ENCODE measurements at regions not wholly inside any gene's neighbourhood (a gene's known extent, or its start where the extent isn't known, plus 50 kb on each side); places are given as distances from the start of the nearest gene placed in this dataset.

GRCh38 chr16:25585526-25585925, 106.2 kb upstream of the HS3ST4 start:
- TF ChIP-seq CTCF (optimal IDR thresholded peaks at IDR 0.05 in 1 of 3, IDR thresholded peaks at IDR 0.05 in 1 of 3, conservative IDR thresholded peaks at IDR 0.05 in 1 of 3; ENCODE audit: extremely low read depth in 1 of 3, insufficient read depth in 2 of 3, low read length in 3 of 3) (no peak), EZH2 (IDR thresholded peaks at IDR 0.05; ENCODE audit: low read length) (no peak)

Measured in keratinocyte (primary cell).